Psoas muscle (tissue), 7 donors: ENCODE measurements at regions not wholly inside any gene's neighbourhood (a gene's known extent, or its start where the extent isn't known, plus 50 kb on each side); places are given as distances from the start of the nearest gene placed in this dataset.

ENCODE experiments used
- ATAC-seq, 4 donors: fragments of 200-7000 bp; cut with Tn5 transposase; one replicate each; pipeline ENCODE4 v1.9.1; 2020; ENCODE audit warnings: moderate library complexity in 3 of 4, mild to moderate bottlenecking in 2 of 4
- DNase-seq, 2 donors: peaks; one replicate each; pipeline ENCODE4 v3.0.0-alpha.2; 2020
- H3K27ac ChIP-seq: fragments of 200-600 bp; one replicate; pipeline ENCODE4 v1.8.0; 2022
- H3K27me3 ChIP-seq, 3 donors: fragments of 200-600 bp in 1 of 3; one replicate each; pipeline versions ENCODE4 v1.6.1 to v1.8.0; 2013 to 2022; ENCODE audit warnings: low read length in 2 of 3, mild to moderate bottlenecking in 2 of 3, moderate library complexity in 1 of 3; ENCODE audit not compliant: insufficient read depth in 3 of 3
- H3K36me3 ChIP-seq, 2 donors: fragments of 200-600 bp in 1 of 2; one replicate each; pipeline versions ENCODE4 v1.6.1 to v1.8.0; 2013 to 2022; ENCODE audit warnings: low read depth in 1 of 2, mild to moderate bottlenecking in 1 of 2, moderate library complexity in 1 of 2; ENCODE audit not compliant: insufficient read depth in 1 of 2
- H3K4me1 ChIP-seq: fragments of 200-600 bp; one replicate; pipeline ENCODE4 v1.8.0; 2022
- H3K4me3 ChIP-seq: fragments of 200-600 bp; one replicate; pipeline ENCODE4 v1.8.0; 2022; ENCODE audit warnings: mild to moderate bottlenecking
- H3K9me3 ChIP-seq: fragments of 200-600 bp; one replicate; pipeline ENCODE4 v1.8.0; 2022
- CTCF ChIP-seq: fragments of 200-600 bp; IDR thresholded peaks from one replicate; pipeline ENCODE4 v1.8.0; 2022; ENCODE audit warnings: antibody characterized with exemption
- WGBS, 3 donors: extraction: QIAGEN DNeasy Blood & Tissue Kit; methylation state at CpG; one replicate each; pipeline versions ENCODE4 v1.1.6 to v1.1.7; 2013; 5-methylcytosine and 5-hydroxymethylcytosine counted together
- intact Hi-C, 2 donors: fragments of 100-400 bp; cut with DNase I; formaldehyde crosslinking; loops; one replicate each; pipeline versions ENCODE4 v1.11.0 to v1.14.2; 2022
- donor health status: healthy with polysubstance abuse.
- donor health status: DM: no; HTN: no; CAD: no; lungs with moderate emphysema.
- donor health status: Bipolar disorder and iron deficiency.
- donor health status: healthy.
- donor health status: DM: yes; HTN: yes; CAD: no.
- donor health status: DM: no; HTN: no; CAD: no.
- donor health status: DM: yes; HTN: yes; CAD: no.

DNA sequence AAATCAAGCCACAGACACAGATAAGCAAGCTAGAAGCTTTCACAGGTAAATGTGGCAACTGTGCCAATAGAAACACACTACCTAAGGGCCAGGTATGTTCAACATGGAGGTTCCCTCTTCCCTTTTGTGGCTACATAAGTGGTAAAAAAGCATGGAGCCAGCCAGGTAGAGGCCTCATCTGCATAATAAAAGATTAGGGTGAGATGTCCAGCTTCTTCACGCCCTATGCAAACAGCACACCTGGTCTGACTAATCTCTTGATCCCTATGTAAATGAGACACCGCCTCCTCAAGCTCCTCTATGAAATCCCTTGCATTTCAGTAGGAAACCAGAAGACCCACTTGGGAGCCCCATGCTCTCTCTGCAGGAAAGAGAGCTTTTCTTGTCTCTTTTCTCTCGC, 282.2 kb downstream of the NEBL start:
- intact Hi-C loops = no loop called here
- Histone ChIP-seq H3K27ac (no peak overlapping the region), H3K4me3 (no peak overlapping the region), H3K9me3 (no peaks in the 10 kb centered on the region), H3K27me3 (no peaks in the 10 kb centered on the region), H3K4me1 (no peaks in the 10 kb centered on the region), H3K36me3 (no peaks in the 10 kb centered on the region)
- 88 to 90% (median 90%) methylated on average over 3 of the region's 3 CpGs for WGBS, 3 donors
- ATAC-seq (no peak), DNase-seq (no peak)
- TF ChIP-seq CTCF = no peak

DNA sequence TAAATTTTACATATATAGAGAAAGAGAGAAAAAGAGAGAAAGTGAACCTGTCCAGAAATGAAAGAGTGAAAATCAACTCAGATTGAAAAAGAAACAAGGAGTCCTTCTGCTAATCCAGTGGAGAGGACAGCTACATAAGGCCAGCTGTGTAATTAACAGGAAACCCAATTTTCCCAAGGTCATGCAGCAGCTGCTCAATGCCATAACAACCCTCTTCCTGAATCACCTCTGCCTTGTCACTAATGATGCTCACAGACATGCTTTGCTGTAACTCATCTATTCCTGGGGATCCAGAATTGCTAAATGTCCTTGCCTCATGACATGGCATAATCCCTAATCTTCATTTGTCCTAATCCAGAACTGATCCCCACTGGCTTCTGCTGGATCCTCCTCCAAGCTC, 288.6 kb downstream of the NEBL start:
- Histone ChIP-seq H3K4me1 (no peaks in the 10 kb centered on the region), H3K27me3 (no peaks in the 10 kb centered on the region), H3K27ac (no peak overlapping the region), H3K36me3 (no peaks in the 10 kb centered on the region), H3K9me3 (no peaks in the 10 kb centered on the region), H3K4me3 (no peak overlapping the region)
- TF ChIP-seq CTCF = no peak
- DNase-seq = no peak
- ATAC-seq = no peak
- intact Hi-C loops = no loop called here

DNA sequence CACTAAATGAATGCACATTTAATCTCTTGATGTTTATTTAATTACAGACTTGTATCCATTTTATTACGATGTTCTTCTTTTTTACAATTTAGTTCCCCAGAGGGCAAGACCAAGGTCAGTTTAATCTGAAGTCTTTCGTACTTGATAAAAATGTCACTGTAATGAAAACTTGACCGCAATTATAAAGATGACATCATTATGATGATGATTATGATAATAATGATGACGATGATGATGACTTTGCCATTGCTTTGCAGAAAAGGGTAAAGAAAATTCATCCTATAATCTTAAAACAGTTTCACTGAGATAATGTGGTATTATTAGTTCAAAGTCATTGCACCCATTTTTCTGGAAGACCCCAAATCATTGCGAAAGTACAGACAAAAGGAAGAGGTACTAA, 290.1 kb downstream of the NEBL start:
- Histone ChIP-seq H3K27me3 (no peaks in the 10 kb centered on the region), H3K36me3 (no peaks in the 10 kb centered on the region), H3K27ac (no peak overlapping the region), H3K9me3 (no peaks in the 10 kb centered on the region), H3K4me3 (no peak overlapping the region), H3K4me1 (no peaks in the 10 kb centered on the region)
- TF ChIP-seq CTCF = no peak
- no peak for DNase-seq
- WGBS, 3 donors = 85 to 86% (median 85%) methylated on average over 5 of the region's 5 CpGs
- no peak for ATAC-seq
- intact Hi-C loops = no loop called here

- Histone ChIP-seq H3K4me1 (no peaks in the 10 kb centered on the region), H3K9me3 (no peaks in the 10 kb centered on the region), H3K27ac (no peak overlapping the region), H3K36me3 (no peaks in the 10 kb centered on the region), H3K4me3 (no peak overlapping the region), H3K27me3 (no peaks in the 10 kb centered on the region)
- ATAC-seq (no peak), DNase-seq (no peak)
- 91 to 100% (median 96%) methylated on average over 1 of the region's 1 CpG for WGBS, 3 donors
- intact Hi-C loops = no loop called here
- TF ChIP-seq CTCF = no peak
Measured at GRCh38 chr10:20601941-20602461, 295.1 kb downstream of the NEBL start.

DNA sequence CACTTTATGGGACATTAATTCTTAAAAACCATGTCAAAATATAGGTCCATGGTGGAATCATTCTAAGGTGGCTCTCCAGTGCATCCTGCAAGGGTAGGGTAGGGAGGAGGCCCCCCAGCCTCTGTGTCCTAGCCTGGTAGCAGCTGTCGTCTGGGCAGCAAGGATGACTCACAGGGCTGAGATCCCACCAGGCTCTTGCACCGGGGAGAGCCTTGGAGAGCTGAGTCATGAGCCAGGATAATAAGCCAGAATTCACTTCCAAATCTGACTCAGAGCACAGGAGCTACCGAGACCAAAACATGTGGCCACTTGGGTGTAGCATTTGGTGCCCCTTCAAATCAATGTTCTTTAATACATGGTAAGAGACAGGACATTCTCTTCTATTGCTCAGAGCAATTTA, 298.5 kb downstream of the NEBL start:
- intact Hi-C loops = no loop called here
- Histone ChIP-seq H3K9me3 (no peaks in the 10 kb centered on the region), H3K4me1 (no peaks in the 10 kb centered on the region), H3K4me3 (no peak overlapping the region), H3K27me3 (no peaks in the 10 kb centered on the region), H3K36me3 (no peaks in the 10 kb centered on the region), H3K27ac (no peak overlapping the region)
- no peak for TF ChIP-seq CTCF
- 12 to 13% (median 12%) methylated on average over 3 of the region's 3 CpGs for WGBS, 3 donors
- peak; percentile 77 to 95 (median 90) for ATAC-seq
- DNase-seq = peak; percentile 71 to 80
